Ovary (tissue), 3 donors: ENCODE measurements at regions not wholly inside any gene's neighbourhood (a gene's known extent, or its start where the extent isn't known, plus 50 kb on each side); places are given as distances from the start of the nearest gene placed in this dataset.

Source experiments
- EP300 ChIP-seq: sonication (generic); formaldehyde crosslinking; IDR thresholded peaks from one replicate; pipeline ENCODE4 v1.6.1; 2017; ENCODE audit warnings: antibody characterized with exemption
- POLR2A ChIP-seq: fragments of 450-650 bp; IDR thresholded peaks from one replicate; pipeline ENCODE4 v1.6.1; 2017; ENCODE audit warnings: antibody characterized with exemption, mild to moderate bottlenecking, moderate library complexity
- TF ChIP-seq, protein P1 (sequence below), 3 donors: fragments of 450-650 bp in 2 of 3; fragments of 200-600 bp in 1 of 3; IDR thresholded peaks; one replicate each; pipeline versions ENCODE4 v1.5.1 to v1.8.0; 2016 to 2022; ENCODE audit warnings: antibody characterized with exemption in 3 of 3, mild to moderate bottlenecking in 1 of 3
- donor health status: DM: no; HTN: no; CAD: no.

DNA sequence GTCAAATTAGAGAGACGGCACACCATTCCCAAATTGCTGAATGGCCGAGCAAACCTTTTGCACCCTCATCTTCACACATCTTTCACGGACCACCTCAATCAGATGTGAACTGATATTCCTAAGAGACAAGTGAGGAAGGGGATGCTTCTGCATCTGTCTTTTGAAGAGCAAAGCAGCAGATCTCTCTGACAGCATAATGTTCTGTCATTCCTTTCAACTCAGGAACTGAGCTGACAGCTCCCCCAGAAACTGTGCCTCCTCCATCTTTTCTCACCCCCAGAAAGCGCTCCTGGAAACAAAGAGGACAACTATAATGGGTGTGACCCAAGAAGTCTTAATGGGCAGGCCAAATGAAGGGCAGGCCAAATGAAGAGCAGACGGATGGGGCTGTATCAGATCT lies 256.4 kb downstream of the C1orf94 start:
- TF ChIP-seq POLR2A: no peak
- TF ChIP-seq EP300: no peak
- TF ChIP-seq, protein P1, sequence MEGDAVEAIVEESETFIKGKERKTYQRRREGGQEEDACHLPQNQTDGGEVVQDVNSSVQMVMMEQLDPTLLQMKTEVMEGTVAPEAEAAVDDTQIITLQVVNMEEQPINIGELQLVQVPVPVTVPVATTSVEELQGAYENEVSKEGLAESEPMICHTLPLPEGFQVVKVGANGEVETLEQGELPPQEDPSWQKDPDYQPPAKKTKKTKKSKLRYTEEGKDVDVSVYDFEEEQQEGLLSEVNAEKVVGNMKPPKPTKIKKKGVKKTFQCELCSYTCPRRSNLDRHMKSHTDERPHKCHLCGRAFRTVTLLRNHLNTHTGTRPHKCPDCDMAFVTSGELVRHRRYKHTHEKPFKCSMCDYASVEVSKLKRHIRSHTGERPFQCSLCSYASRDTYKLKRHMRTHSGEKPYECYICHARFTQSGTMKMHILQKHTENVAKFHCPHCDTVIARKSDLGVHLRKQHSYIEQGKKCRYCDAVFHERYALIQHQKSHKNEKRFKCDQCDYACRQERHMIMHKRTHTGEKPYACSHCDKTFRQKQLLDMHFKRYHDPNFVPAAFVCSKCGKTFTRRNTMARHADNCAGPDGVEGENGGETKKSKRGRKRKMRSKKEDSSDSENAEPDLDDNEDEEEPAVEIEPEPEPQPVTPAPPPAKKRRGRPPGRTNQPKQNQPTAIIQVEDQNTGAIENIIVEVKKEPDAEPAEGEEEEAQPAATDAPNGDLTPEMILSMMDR (IDR thresholded peaks at IDR 0.05): no peak
